K562 (cell line): ENCODE measurements at regions not wholly inside any gene's neighbourhood (a gene's known extent, or its start where the extent isn't known, plus 50 kb on each side); places are given as distances from the start of the nearest gene placed in this dataset.

Experiments used
- ATAC-seq: fragments of 200-7000 bp; cut with Tn5 transposase; 3 replicates; pipeline ENCODE4 v1.9.1; 2020; ENCODE audit warnings: moderate library complexity
- BruUV-seq: library from RNA; stranded (reverse); fragments of 400-500 nt; replicated peaks from 2 replicates; lab custom pipeline; 2021; lab: Mats Ljungman, UMichigan
- CTCF ChIA-PET: fragments of 300-600 bp; formaldehyde crosslinking; extraction: SDS; loops from one replicate; lab custom pipeline; 2021; ENCODE audit warnings: low intra/inter-chr PET ratio; lab: Yijun Ruan, JAX
- POLR2A ChIA-PET: fragments of 300-600, 350-650 bp; sonication (Branson Sonifier 250); formaldehyde crosslinking; extraction: SDS; loops from one replicate; lab custom pipeline; 2021; ENCODE audit warnings: antibody characterized with exemption, inconsistent platforms; lab: Yijun Ruan, JAX
- DNase-seq, 4 experiments: peaks; one replicate each; pipeline versions ENCODE4 v3.0.0 to v3.0.0-alpha.2; 2011 to 2018; ENCODE audit warnings: low spot score in 3 of 4, mixed read lengths in 3 of 4; ENCODE audit errors: extremely low read depth in 1 of 4
- FAIRE-seq: peaks from 2 replicates; lab custom pipeline; 2011; peaks lifted over from hg19 to GRCh38; lab: Jason Lieb, UNC
- H2AFZ ChIP-seq: 2 replicates; pipeline ENCODE4 v1.6.0; 2011; ENCODE audit warnings: low read depth, low read length, control low read depth, inconsistent platforms
- H3K27ac ChIP-seq: fragments of 200-600 bp; 3 replicates; pipeline ENCODE4 v1.8.0; 2011; ENCODE audit warnings: low read depth, mild to moderate bottlenecking, control low read depth, inconsistent platforms, low read length, moderate library complexity, mixed read lengths; ENCODE audit errors: extremely low read depth
- H3K27me3 ChIP-seq, 2 experiments: fragments of 300-600 bp in 1 of 2; 2 replicates in 1 of 2; 3 replicates in 1 of 2; pipeline versions ENCODE4 v1.6.0 to v1.8.0; 2011; ENCODE audit warnings: inconsistent platforms in 2 of 2, low read length in 2 of 2, mild to moderate bottlenecking in 1 of 2, mixed read lengths in 1 of 2, moderate library complexity in 1 of 2; ENCODE audit not compliant: control insufficient read depth in 2 of 2, insufficient read depth in 2 of 2
- H3K36me3 ChIP-seq: fragments of 300-600 bp; 3 replicates; pipeline ENCODE4 v1.8.0; 2011; ENCODE audit warnings: mild to moderate bottlenecking, low read length, inconsistent platforms; ENCODE audit not compliant: control insufficient read depth, insufficient read depth
- H3K4me1 ChIP-seq, 2 experiments: fragments of 200-600 bp in 1 of 2; replicated peaks in 1 of 2; 2 replicates in 1 of 2; 3 replicates in 1 of 2; pipeline versions ENCODE4 v1.5.1 to v1.8.0; 2011; ENCODE audit warnings: inconsistent platforms in 2 of 2, low read length in 2 of 2, mild to moderate bottlenecking in 1 of 2, mixed read lengths in 1 of 2, moderate library complexity in 1 of 2; ENCODE audit not compliant: control insufficient read depth in 2 of 2, insufficient read depth in 2 of 2
- H3K4me2 ChIP-seq: 2 replicates; pipeline ENCODE4 v1.6.1; 2011; ENCODE audit warnings: low read length, control low read depth, inconsistent platforms, mixed read lengths; ENCODE audit not compliant: insufficient read depth
- H3K4me3 ChIP-seq: fragments of 200-600 bp; sonication (generic), shearing (Covaris generic); 2 replicates; pipeline ENCODE4 v1.5.1; 2016; ENCODE audit warnings: control low read depth, inconsistent platforms
- H3K79me2 ChIP-seq: fragments of 200-600 bp; 3 replicates; pipeline ENCODE4 v1.8.0; 2011; ENCODE audit warnings: low read length, inconsistent platforms; ENCODE audit not compliant: control insufficient read depth, insufficient read depth
- H3K9ac ChIP-seq, 2 experiments: 2 replicates each; pipeline versions ENCODE4 v1.6.0 to v1.6.1; 2011; ENCODE audit warnings: low read depth in 2 of 2, low read length in 2 of 2, control low read depth in 1 of 2, inconsistent platforms in 1 of 2, mild to moderate bottlenecking in 1 of 2, mixed read lengths in 1 of 2; ENCODE audit not compliant: insufficient read depth in 1 of 2
- H3K9me1 ChIP-seq: one replicate; pipeline ENCODE4 v1.6.0; 2011; ENCODE audit warnings: inconsistent platforms, mild to moderate bottlenecking, low read length, moderate library complexity; ENCODE audit not compliant: control insufficient read depth, insufficient read depth
- H3K9me3 ChIP-seq: replicated peaks from 2 replicates; pipeline ENCODE4 v1.5.1; 2011; ENCODE audit warnings: low read depth, low read length, inconsistent platforms; ENCODE audit not compliant: control insufficient read depth, insufficient read depth
- H4K20me1 ChIP-seq: replicated peaks from 2 replicates; pipeline ENCODE4 v1.6.1; 2011; ENCODE audit warnings: low read length, inconsistent platforms, mixed read lengths; ENCODE audit not compliant: control insufficient read depth, insufficient read depth
- EGR1 ChIP-seq: fragments of 450-650 bp; conservative IDR thresholded peaks from 2 replicates; pipeline ENCODE4 v1.6.1; 2017; ENCODE audit warnings: mild to moderate bottlenecking
- FOXJ2 ChIP-seq: fragments of 200-800 bp; sonication (Bioruptor generic); IDR thresholded peaks from 2 replicates; pipeline ENCODE4 v1.6.1; 2016; ENCODE audit warnings: missing genetic modification characterization, missing compliant biosample characterization
- HCFC1 ChIP-seq: IDR thresholded peaks from 2 replicates; pipeline ENCODE4 v1.6.1; 2012; ENCODE audit warnings: low read depth, low read length, improper control_type of control experiment
- LARP7 ChIP-seq: fragments of 450-650 bp; IDR thresholded peaks from 2 replicates; pipeline ENCODE4 v1.6.1; 2016
- NBN ChIP-seq: fragments of 450-650 bp; IDR thresholded peaks from 2 replicates; pipeline ENCODE4 v1.6.1; 2016; ENCODE audit warnings: low read depth, mild to moderate bottlenecking
- SIRT6 ChIP-seq: IDR thresholded peaks from one replicate; pipeline ENCODE4 v1.6.1; 2012; ENCODE audit warnings: low read depth, mild to moderate bottlenecking, control low read depth, inconsistent platforms, low read length, moderate library complexity
- USF2 ChIP-seq: sonication (generic); formaldehyde crosslinking; IDR thresholded peaks from 2 replicates; pipeline ENCODE4 v1.5.0; 2020; ENCODE audit warnings: missing genetic modification reagents
- ZNF347 ChIP-seq: fragments of 450-650 bp; formaldehyde crosslinking; IDR thresholded peaks from 2 replicates; pipeline ENCODE4 v1.4.0; 2020; ENCODE audit warnings: low read depth, mild to moderate bottlenecking, moderate library complexity
- ZNF398 ChIP-seq: fragments of 250-450 bp; sonication (Bioruptor Pico); IDR thresholded peaks from 2 replicates; pipeline ENCODE4 v1.8.0; 2021; ENCODE audit warnings: moderate library complexity, mild to moderate bottlenecking, inconsistent platforms
- in situ Hi-C: fragments of 300-500 bp; cut with MboI; formaldehyde crosslinking; loops from 4 replicates; pipeline ENCODE4 v1.15.0; 2018; ENCODE audit warnings: inconsistent platforms, mixed read lengths
- intact Hi-C: fragments of 100-400 bp; cut with micrococcal nuclease; formaldehyde crosslinking; loops from 2 replicates; pipeline ENCODE4 v1.14.2; 2022

GRCh38 chr11:42065199-42065598 is 605.7 kb upstream of the LRRC4C start:
- ChIA-PET CTCF (no interaction called here), POLR2A (no interaction called here)
- no peak for DNase-seq
- in situ Hi-C loops (no loop called here), intact Hi-C loops (no loop called here)
- no peak overlapping the region for H3K4me3 ChIP-seq
- H3K36me3 ChIP-seq, result no peaks in the 10 kb centered on the region
- TF ChIP-seq NBN, result no peak
- no peak for TF ChIP-seq USF2 (CRISPR knock-in tag)
- no peak for TF ChIP-seq ZNF347
- TF ChIP-seq FOXJ2, result no peak
- no peak for TF ChIP-seq ZNF398 (CRISPR knock-in tag)
- no peak for TF ChIP-seq LARP7
- no peak for TF ChIP-seq EGR1
- TF ChIP-seq HCFC1, result no peak
- no peak for TF ChIP-seq SIRT6
- no peak for FAIRE-seq
- BruUV-seq, result no TSS peak
- no peak overlapping the region for H3K9ac ChIP-seq
- H3K9me3 ChIP-seq, result 0 out of 2 replicates have a peak, but pooled peaks cover 2% of the 10 kb centered on the region
- no peaks in the 10 kb centered on the region for H3K79me2 ChIP-seq
- H2AFZ ChIP-seq, result no peak overlapping the region
- H3K4me2 ChIP-seq, result no peak overlapping the region
- H3K27me3 ChIP-seq, result no peaks in the 10 kb centered on the region
- ATAC-seq, result no peak
- no peaks in the 10 kb centered on the region for H4K20me1 ChIP-seq
- no peaks in the 10 kb centered on the region for H3K4me1 ChIP-seq
- no peak overlapping the region for H3K27ac ChIP-seq
- no peaks in the 10 kb centered on the region for H3K9me1 ChIP-seq
